WTC11 (cell line): ENCODE measurements at regions not wholly inside any gene's neighbourhood (a gene's known extent, or its start where the extent isn't known, plus 50 kb on each side); places are given as distances from the start of the nearest gene placed in this dataset.

ENCODE experiments used
- CREM ChIP-seq: sonication (generic); formaldehyde crosslinking; IDR thresholded peaks from 2 replicates; pipeline ENCODE4 v1.8.1; 2022; ENCODE audit warnings: mild to moderate bottlenecking, missing genetic modification reagents, moderate library complexity
- NFYB ChIP-seq: sonication (generic); formaldehyde crosslinking; conservative IDR thresholded peaks from 2 replicates; pipeline ENCODE4 v1.8.0; 2022; ENCODE audit warnings: low read depth, missing genetic modification reagents
- SP1 ChIP-seq: sonication (generic); formaldehyde crosslinking; conservative IDR thresholded peaks from 2 replicates; pipeline ENCODE4 v1.8.1; 2022; ENCODE audit warnings: missing genetic modification reagents

GRCh38 chr9:108588246-108588645, 267.5 kb downstream of the ACTL7B start:
- TF ChIP-seq CREM (CRISPR knock-in tag): no peak
- TF ChIP-seq SP1 (CRISPR knock-in tag): no peak
- TF ChIP-seq NFYB (CRISPR knock-in tag): no peak
